ENCODE measurements at regions not wholly inside any gene's neighbourhood (a gene's known extent, or its start where the extent isn't known, plus 50 kb on each side); places are given as distances from the start of the nearest gene placed in this dataset.

- no peak for TF ChIP-seq POLR2AphosphoS5 (IDR thresholded peaks at IDR 0.05; ENCODE audit: low read depth, low read length)
- no peak for TF ChIP-seq CTCF (IDR thresholded peaks at IDR 0.05)
- no peak for TF ChIP-seq REST (IDR thresholded peaks at IDR 0.05; ENCODE audit: insufficient read depth in 1 of 2, low read depth in 2 of 2, low read length in 1 of 2)
Measured at GRCh38 chr15:36126194-36126593, 453.2 kb upstream of the CDIN1 start.

Data from Panc1 (cell line).